HG03095 (cell line): ENCODE measurements at regions not wholly inside any gene's neighbourhood (a gene's known extent, or its start where the extent isn't known, plus 50 kb on each side); places are given as distances from the start of the nearest gene placed in this dataset.

Source experiments
- ATAC-seq: cut with Tn5 transposase; IDR thresholded peaks from one replicate; pipeline ENCODE4 v1.9.1; 2021; ENCODE audit warnings: moderate library complexity; ENCODE audit not compliant: unreplicated experiment

GRCh38 chr1:106608841-106609240 is 447.6 kb upstream of the PRMT6 start:
- ATAC-seq, result no peak

DNA sequence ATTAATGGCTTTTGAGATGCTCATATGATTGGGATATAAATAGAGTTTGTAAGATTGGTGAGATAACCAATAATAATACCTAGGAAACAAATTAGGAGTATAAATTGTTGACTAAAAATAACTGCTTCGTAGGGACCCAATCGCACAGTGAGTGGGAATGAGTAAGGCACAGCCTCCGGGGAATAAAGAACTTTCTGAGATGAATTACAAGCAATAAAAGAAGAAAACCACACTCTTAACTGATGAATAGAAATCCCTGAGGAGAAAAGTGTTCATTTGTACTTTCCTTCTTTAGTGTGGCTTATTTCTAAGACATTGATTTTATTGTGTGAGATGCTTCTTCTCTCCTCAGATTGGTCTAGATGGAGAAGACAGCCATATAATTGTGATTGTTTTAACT is 443.4 kb upstream of the PRMT6 start:
- no peak for ATAC-seq

- no peak for ATAC-seq
Measured at GRCh38 chr1:106613861-106614260, 442.6 kb upstream of the PRMT6 start.

- ATAC-seq, result no peak
Measured at GRCh38 chr1:106615473-106615872, 441.0 kb upstream of the PRMT6 start.

GRCh38 chr1:106619080-106619826 is 437.2 kb upstream of the PRMT6 start:
- ATAC-seq, result no peak

- ATAC-seq, result no peak
Measured at GRCh38 chr1:106619827-106620134, 436.7 kb upstream of the PRMT6 start.

- ATAC-seq, result no peak
Measured at GRCh38 chr1:106620521-106620954, 435.9 kb upstream of the PRMT6 start.

- ATAC-seq, result no peak
Measured at GRCh38 chr1:106621853-106622252, 434.6 kb upstream of the PRMT6 start.

DNA sequence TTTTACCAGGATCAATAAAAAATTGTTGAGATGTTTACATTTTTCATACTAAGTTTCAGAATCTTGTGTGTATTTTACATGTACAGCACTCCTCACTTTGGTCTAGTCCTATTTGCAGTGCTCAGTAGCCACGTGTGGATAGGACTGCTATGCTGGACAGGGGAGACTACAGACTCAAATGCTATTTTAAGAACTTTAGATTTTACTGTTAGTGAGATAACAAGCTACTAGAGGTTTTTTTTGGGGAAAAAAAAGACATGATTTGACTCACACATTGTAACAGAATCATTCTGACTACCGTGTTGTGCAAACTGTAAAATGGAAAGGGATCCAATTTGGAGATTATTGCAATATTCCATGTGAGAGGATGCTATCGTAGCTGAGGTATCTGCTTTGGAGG is 418.9 kb upstream of the PRMT6 start:
- ATAC-seq, result no peak

DNA sequence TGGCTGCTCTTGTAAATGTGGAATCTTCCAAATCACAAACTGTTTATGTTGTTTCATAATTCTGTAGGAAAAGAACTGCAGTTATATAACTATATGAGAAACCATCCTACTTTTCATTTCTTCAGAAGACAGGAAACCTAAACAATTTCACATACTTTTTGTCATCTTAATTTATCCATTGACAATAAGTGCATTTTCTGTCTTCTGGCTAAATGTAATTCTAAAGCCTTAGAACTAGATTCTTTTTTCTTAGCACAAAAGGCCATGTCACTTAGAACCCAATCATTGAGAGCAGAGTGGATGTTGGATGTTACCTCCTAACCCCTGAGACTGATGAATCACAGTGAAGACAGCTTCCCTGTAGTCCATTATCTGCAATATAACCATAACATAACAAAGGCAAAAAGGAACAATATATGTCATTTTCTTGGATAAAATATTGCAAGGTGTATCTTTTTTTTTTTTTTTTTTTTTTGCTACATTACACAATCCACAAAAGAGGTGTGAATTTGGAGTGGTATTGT is 410.2 kb upstream of the PRMT6 start:
- ATAC-seq, result no peak

- no peak for ATAC-seq
Measured at GRCh38 chr1:106646816-106647215, 409.7 kb upstream of the PRMT6 start.

- no peak for ATAC-seq
Measured at GRCh38 chr1:106651028-106651762, 405.3 kb upstream of the PRMT6 start.

GRCh38 chr1:106659490-106660244 is 396.8 kb upstream of the PRMT6 start:
- ATAC-seq, result no peak

DNA sequence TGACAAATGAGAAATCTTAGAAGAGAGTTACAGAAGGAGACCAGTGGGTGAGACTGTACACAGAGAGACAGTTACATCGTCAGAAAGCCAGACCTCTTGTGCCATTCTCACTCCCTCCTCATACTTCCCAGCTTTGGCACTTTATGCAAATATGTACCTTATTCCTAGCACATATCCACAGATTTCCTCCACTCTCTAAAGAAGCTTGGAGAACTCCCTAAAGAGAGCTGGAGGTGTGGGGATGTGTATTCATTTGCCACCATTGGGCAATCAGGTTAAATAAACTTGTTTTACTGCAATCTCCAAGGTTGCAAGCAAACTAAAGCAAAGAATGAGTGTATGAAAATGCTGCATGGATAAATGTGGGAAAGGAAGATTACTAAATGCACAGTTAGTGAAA is 380.9 kb upstream of the PRMT6 start:
- ATAC-seq, result no peak

DNA sequence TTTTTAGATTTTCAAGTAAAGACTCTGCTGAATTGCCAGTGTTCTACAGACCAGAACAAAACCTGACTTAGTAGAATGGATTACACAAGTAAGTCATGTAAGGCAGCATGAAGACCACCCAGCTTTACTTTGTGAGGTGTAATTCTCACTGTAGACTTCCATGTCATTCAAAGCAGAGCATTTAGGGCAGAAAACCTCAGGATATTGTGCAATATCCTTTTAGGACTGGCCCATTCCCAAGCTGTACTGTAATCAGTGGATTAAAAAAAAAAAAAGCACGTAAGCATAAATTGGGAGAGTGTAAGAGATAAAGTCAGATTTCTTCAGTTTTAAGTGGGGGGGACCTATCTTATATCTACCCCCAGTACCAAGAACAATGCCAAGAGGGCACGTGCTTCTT is 380.5 kb upstream of the PRMT6 start:
- no peak for ATAC-seq

GRCh38 chr1:106677181-106677580 is 379.3 kb upstream of the PRMT6 start:
- no peak for ATAC-seq

DNA sequence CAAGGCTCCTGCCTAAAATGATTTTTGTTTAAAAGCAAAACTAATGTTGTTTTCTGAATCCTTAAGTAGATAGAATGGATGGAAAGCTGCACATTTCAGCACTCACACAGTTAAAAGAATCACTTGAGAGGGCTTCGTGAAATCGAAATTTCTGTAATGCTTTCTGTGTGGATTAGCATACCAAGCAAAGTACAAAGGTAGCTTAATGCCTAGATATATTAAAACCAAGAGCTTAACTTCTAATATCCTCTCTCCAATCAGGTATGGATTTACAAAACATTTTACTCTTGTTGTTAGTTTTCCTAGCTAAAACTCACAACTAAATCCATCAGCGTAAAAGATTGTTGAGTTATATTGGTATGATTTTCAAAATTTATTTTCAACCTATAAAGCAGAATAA is 378.8 kb upstream of the PRMT6 start:
- ATAC-seq, result no peak

DNA sequence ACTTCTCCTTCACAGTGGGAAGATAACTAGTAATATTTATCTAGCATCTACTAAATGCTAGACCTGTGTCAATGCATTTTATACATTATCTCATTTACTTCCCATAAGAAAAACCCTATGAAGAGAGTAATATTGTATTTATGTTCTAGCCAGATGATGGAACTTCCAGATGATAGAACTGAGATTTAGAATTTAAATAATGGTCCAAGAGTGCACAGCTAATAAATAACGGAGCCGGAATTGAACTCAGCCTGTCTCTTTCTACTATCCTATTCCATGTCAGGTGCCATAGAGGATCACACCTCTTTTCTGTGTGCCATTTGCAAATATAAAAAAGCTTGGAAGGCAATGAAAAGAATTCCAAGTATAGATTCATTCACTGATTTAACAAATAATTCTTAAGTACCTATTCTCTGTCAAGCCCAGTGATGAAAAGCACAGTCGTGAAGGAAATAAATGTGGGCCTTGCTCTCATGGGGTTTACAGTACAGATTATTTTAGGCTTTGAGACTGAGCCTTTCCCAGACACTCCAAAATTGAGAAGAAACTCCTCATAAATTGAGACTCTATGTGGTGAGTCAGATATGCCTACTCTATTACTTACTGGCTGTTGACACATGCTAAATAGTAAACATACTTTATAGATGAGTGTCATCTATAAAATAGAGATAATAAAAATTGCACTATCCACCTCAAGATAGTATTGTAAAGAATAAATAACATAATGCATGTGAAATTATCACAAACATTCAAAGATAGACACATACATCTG is 378.0 kb upstream of the PRMT6 start:
- no peak for ATAC-seq

- no peak for ATAC-seq
Measured at GRCh38 chr1:106680216-106680615, 376.3 kb upstream of the PRMT6 start.

DNA sequence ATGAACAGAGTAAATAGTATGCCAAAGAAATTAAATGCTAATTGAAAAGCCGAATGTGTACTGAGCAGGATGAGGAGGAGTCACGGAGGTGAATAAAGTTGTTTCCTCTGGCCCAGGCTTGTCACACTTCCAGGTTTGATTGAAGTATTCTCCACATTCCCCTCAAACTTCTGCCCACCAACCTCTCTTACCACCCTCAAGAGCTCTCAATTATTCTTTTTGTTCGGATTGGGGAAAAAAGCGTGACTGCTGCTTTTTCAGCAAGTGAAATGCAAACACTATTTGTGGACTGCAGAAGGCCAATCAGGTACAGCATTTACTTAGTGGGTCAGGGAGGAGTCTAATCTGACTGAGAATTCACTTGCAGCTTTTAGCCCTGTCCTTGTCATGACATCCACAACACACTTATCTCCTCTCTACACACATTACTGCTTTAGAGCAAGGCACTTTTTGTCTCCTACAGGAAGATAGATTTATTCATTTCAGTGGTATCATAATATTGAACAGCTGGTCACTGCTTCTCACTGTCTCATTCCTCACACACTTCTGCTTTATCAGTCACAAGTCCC is 375.6 kb upstream of the PRMT6 start:
- ATAC-seq, result no peak
